Peyer's patch (tissue), 4 donors: ENCODE measurements at regions not wholly inside any gene's neighbourhood (a gene's known extent, or its start where the extent isn't known, plus 50 kb on each side); places are given as distances from the start of the nearest gene placed in this dataset.

Experiments used
- DNase-seq, 3 donors: peaks; one replicate each; pipeline ENCODE4 v3.0.0-alpha.2; 2017 to 2019
- H3K27ac ChIP-seq, 4 donors: fragments of 200-600 bp; sonication (generic); one replicate each; pipeline ENCODE4 v1.5.1; 2016 to 2019
- H3K27me3 ChIP-seq, 2 donors: fragments of 200-600 bp; sonication (generic); one replicate each; pipeline ENCODE4 v1.5.1; 2019
- H3K36me3 ChIP-seq, 3 donors: fragments of 200-600 bp; sonication (generic); one replicate each; pipeline ENCODE4 v1.5.1; 2016 to 2019
- H3K4me1 ChIP-seq, 4 donors: fragments of 200-600 bp; sonication (generic); one replicate each; pipeline ENCODE4 v1.5.1; 2016 to 2019
- H3K4me3 ChIP-seq, 4 donors: fragments of 200-600 bp; sonication (generic); 1 replicate in 3 of 4; 2 replicates in 1 of 4; pipeline ENCODE4 v1.5.1; 2016 to 2019; ENCODE audit warnings: mild to moderate bottlenecking in 1 of 4
- H3K9me3 ChIP-seq, 4 donors: fragments of 200-600 bp; sonication (generic); one replicate each; pipeline ENCODE4 v1.5.1; 2016 to 2019; ENCODE audit warnings: mild to moderate bottlenecking in 1 of 4
- CTCF ChIP-seq, 6 experiments: fragments of 450-650 bp in 4 of 6; fragments of 200-600 bp in 2 of 6; sonication (generic) in 1 of 6; IDR thresholded peaks; one replicate each; pipeline ENCODE4 v1.5.1; 2017 to 2019; ENCODE audit warnings: antibody characterized with exemption in 6 of 6, mild to moderate bottlenecking in 3 of 6, moderate library complexity in 1 of 6
- POLR2A ChIP-seq, 2 donors: fragments of 450-650 bp; IDR thresholded peaks; one replicate each; pipeline ENCODE4 v1.5.1; 2017; ENCODE audit warnings: antibody characterized with exemption in 2 of 2, mild to moderate bottlenecking in 2 of 2, moderate library complexity in 2 of 2

GRCh38 chr3:132084982-132085381 lies 50.2 kb upstream of the CPNE4 start:
- Histone ChIP-seq H3K27ac (no peak overlapping the region), H3K36me3 (no peaks in the 10 kb centered on the region), H3K4me1 (no peaks in the 10 kb centered on the region), H3K4me3 (no peak overlapping the region), H3K9me3 (no peaks in the 10 kb centered on the region), H3K27me3 (no peaks in the 10 kb centered on the region)
- DNase-seq, result no peak
- TF ChIP-seq POLR2A (IDR thresholded peaks at IDR 0.05) (no peak), CTCF (IDR thresholded peaks at IDR 0.05) (no peak)

GRCh38 chr3:132087356-132087755 lies 52.5 kb upstream of the CPNE4 start:
- Histone ChIP-seq H3K27me3 (no peaks in the 10 kb centered on the region), H3K27ac (no peak overlapping the region), H3K4me1 (no peaks in the 10 kb centered on the region), H3K4me3 (no peak overlapping the region), H3K9me3 (no peaks in the 10 kb centered on the region), H3K36me3 (no peaks in the 10 kb centered on the region)
- DNase-seq, result no peak
- TF ChIP-seq POLR2A (IDR thresholded peaks at IDR 0.05) (no peak), CTCF (IDR thresholded peaks at IDR 0.05) (no peak)

- TF ChIP-seq POLR2A (IDR thresholded peaks at IDR 0.05) (no peak), CTCF (IDR thresholded peaks at IDR 0.05) (no peak)
- no peak for DNase-seq
- no peaks in the 10 kb centered on the region for H3K27me3 ChIP-seq
Observed at GRCh38 chr3:132088291-132088690, 53.5 kb upstream of the CPNE4 start.

GRCh38 chr3:132090921-132091320 lies 56.1 kb upstream of the CPNE4 start:
- no peaks in the 10 kb centered on the region for H3K9me3 ChIP-seq
- H3K4me1 ChIP-seq, result no peaks in the 10 kb centered on the region
- no peaks in the 10 kb centered on the region for H3K27me3 ChIP-seq
- H3K36me3 ChIP-seq, result no peaks in the 10 kb centered on the region
- H3K27ac ChIP-seq, result no peak overlapping the region
- TF ChIP-seq CTCF (IDR thresholded peaks at IDR 0.05), result no peak
- H3K4me3 ChIP-seq, result no peak overlapping the region
- DNase-seq, result no peak

More at GRCh38 chr3:132088291-132088690, 53.5 kb upstream of the CPNE4 start:
- H3K4me1 ChIP-seq, result no peaks in the 10 kb centered on the region
- H3K9me3 ChIP-seq, result no peaks in the 10 kb centered on the region
- H3K27ac ChIP-seq, result no peak overlapping the region
- H3K4me3 ChIP-seq, result no peak overlapping the region
- no peaks in the 10 kb centered on the region for H3K36me3 ChIP-seq

- no peak for TF ChIP-seq POLR2A (IDR thresholded peaks at IDR 0.05)
- no peak for TF ChIP-seq CTCF (IDR thresholded peaks at IDR 0.05)
- no peak overlapping the region for H3K4me3 ChIP-seq
- H3K4me1 ChIP-seq, result no peaks in the 10 kb centered on the region
- H3K36me3 ChIP-seq, result no peaks in the 10 kb centered on the region
- DNase-seq, result no peak
- no peaks in the 10 kb centered on the region for H3K9me3 ChIP-seq
- H3K27me3 ChIP-seq, result no peaks in the 10 kb centered on the region
- no peak overlapping the region for H3K27ac ChIP-seq
Observed at GRCh38 chr3:132116601-132117000, 81.8 kb upstream of the CPNE4 start.

GRCh38 chr3:132117642-132118041 lies 82.8 kb upstream of the CPNE4 start:
- no peak overlapping the region for H3K27ac ChIP-seq
- no peak overlapping the region for H3K4me3 ChIP-seq
- no peaks in the 10 kb centered on the region for H3K9me3 ChIP-seq
- no peaks in the 10 kb centered on the region for H3K27me3 ChIP-seq
- TF ChIP-seq POLR2A (IDR thresholded peaks at IDR 0.05), result no peak
- no peak for TF ChIP-seq CTCF (IDR thresholded peaks at IDR 0.05)
- DNase-seq, result no peak
- no peaks in the 10 kb centered on the region for H3K4me1 ChIP-seq
- H3K36me3 ChIP-seq, result no peaks in the 10 kb centered on the region
